Stimulated activated CD4-positive, alpha-beta T cell treated with anti-CD3 and anti-CD28 coated beads, Interleukin-4, amount 100 ng/mL, for 1 hour (primary cell): ENCODE measurements at regions not wholly inside any gene's neighbourhood (a gene's known extent, or its start where the extent isn't known, plus 50 kb on each side); places are given as distances from the start of the nearest gene placed in this dataset.
"Not testable (repeated sequence)": the region's sequence is repeated elsewhere in the genome, so short reads cannot be mapped to it uniquely, and the experiment has no call there.

Experiments used
- DNase-seq: peaks from one replicate; pipeline ENCODE4 v3.0.0-alpha.2; 2020

DNA sequence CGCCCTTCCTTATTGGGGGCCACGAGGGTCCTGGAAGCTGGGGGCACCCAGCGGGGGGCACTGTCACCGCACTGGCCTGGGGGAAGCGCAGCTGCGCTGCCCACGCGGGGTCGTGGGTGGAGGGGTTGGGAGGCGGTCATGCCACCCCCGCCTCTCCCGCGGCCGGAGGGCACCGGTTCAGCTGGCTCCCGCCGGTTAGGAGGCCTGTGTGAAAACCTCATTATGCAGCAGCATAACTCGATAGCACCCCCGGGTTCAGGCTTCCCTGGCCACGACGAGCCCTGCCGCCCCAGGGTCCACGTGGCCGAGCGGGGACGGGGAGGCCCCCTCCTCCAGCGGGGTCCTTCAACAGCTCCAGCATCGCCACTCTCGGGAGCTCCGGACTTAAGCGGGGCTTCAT, 91.2 kb upstream of the ERCC6L2 start:
- DNase-seq: no peak

- no peak for DNase-seq
Measured at GRCh38 chr9:95783426-95783975, 92.0 kb upstream of the ERCC6L2 start.

- DNase-seq: no peak
Measured at GRCh38 chr9:95780751-95781150, 94.7 kb upstream of the ERCC6L2 start.

DNA sequence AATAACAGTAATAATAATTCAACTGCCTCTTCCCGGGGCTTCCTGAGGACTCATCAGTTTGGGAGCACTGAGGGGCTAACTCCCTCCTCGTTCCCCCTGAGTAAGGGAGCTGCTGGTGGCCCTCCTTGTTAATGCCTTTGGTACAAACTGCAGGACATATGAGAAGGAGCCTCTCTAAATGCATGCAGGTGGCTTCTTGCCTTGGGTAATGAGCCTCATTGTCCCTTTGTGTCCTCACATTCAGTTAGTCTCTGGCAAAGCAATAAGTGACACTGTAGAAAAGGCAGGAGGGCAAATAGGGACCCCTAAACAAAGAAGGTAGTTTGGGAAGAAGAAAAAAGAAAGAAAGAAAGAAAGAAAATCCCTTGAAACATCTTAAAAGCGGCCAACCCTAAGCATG, 95.4 kb upstream of the ERCC6L2 start:
- no peak for DNase-seq

GRCh38 chr9:95779597-95779996, 95.9 kb upstream of the ERCC6L2 start:
- not testable (repeated sequence) for DNase-seq

DNA sequence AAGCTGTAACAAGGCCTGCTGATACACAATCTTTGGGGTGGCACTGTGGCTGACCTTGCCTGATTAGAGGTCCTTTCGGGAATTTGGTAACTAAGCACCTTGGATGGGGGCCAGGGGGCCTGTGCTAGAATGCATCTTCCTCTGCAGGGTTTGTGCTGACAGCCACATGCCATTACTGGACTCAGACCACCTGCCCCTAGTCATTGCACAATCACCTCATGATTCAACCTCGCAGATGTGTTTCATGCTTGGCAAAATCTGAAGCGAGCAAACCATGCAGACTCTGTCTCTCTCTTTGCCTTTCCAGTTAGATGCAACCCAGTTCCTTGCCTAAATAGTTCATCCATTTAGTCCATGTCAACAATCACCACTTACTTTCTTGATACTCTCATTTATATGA, 96.5 kb upstream of the ERCC6L2 start:
- no peak for DNase-seq

DNA sequence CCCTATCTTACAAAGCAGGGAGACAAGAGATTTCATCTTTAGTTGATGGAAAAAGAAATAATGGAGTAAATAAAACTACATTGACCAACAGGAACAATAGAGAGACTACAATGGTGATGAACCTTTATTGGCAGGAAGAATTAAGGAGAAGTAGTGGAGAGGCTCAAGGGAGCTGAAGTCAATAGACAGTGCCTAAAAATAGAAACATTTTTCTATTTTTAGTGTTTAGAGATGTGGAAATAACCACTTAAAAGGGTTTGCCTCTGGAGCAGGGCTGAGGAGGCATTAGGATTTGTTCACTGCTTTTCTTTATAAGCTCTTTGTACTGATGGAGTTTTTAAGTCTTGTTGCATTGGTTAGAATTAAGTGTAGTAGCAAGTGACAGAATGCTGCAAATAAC, 98.4 kb upstream of the ERCC6L2 start:
- DNase-seq: no peak

GRCh38 chr9:95776176-95776575, 99.3 kb upstream of the ERCC6L2 start:
- DNase-seq: no peak

DNA sequence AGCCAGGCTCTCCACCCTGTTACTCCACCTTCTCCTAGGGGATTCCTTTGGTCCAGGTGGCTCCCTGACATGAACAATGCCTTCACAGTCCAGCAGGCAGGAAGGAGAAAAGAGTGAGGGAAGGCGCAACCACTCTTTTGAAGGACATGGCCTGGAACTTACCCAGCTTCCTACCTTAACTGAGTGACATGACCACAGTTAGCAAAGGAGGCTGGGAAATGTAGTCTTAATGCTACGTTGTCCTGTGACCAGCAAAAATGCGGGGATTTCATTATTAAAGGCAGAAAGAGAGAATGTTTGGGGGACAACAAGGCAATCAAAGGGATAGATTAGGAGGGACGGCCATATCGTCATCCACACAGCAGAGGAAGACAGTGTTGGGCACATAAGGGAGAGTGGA, 100.3 kb upstream of the ERCC6L2 start:
- no peak for DNase-seq

- DNase-seq: no peak
Measured at GRCh38 chr9:95773053-95773418, 102.5 kb upstream of the ERCC6L2 start.

DNA sequence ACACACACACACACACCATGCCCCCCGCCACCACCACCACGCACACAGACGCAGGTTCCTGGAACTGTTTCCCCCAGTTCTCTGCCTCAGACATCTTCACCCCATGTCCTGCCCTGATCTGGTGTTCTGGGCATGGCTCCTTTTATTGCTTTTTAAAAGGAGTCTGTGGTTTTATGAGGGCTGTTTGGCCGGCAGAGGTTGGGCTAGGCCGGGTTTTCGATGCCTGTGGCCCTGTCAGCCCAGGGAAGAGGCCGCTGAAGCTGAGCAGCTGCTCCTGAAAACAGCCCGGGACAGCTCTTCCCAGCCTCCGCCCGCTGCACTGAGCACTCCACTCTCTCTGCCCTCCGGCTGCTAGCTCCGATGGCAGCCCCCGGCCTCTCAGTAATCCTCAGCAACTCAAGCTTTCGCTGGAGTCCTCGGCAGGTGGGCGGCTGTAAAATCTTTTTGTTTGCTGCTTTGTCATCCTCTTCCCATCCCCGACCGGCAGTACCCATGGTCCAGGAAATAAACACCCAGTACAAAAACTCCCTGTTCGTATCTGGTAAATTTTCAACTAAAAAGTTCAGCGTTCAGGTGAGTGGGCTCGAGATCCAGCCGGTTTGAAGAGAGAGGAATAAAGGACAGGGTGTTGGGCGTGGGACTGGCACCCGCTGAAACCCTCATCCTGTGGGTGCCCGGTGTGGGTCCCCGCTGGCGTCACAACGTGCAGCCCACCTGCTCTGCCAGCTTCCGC, 103.0 kb upstream of the ERCC6L2 start:
- no peak for DNase-seq

GRCh38 chr9:95771556-95772246, 103.8 kb upstream of the ERCC6L2 start:
- no peak for DNase-seq

DNA sequence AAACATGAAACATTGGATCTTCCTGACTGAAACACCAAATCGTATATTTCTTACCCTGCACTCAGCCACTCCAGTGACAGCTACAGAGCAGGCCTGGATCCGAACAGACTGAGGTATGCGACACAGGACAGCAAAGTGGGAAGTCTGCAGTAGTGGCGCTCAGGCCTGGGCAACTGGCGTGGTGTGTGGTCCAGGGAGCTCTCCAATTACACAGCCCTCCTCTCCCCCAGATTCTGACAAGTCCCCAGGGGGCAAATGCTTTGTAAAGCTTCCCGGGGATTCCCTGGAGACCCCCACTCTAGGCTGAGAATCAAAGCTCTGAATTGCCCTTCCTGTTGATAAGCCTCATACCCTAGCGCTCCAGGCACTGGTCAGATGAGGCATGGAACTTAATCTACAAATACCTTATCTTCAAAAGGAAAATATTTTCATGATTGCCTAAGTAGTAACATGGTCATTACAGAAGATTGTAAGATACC, 104.8 kb upstream of the ERCC6L2 start:
- DNase-seq: no peak

DNA sequence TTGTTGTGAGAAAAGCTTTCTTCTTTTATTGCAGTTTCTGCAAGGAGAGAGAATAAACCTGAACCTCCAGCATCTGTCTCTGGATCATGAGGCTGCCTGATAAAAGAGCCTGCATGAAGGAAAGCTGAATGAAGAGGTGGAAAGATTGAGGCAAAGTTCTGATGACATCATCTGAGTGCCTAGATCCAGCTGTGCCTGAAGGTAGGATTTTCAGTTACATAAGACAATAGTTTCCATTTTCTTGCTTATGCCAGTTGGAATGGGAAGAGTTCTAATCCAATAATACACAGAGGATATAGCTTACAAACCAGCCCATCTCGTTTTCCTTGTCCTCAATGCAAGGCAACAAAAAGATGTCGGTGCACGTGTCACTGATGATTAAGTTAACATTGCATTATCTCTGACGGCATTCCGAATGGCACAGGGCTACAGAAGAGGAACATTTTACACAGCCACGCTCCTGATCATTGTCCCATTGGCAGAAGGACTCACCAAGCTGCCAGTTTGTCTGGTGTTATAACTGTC, 105.5 kb upstream of the ERCC6L2 start:
- no peak for DNase-seq

DNA sequence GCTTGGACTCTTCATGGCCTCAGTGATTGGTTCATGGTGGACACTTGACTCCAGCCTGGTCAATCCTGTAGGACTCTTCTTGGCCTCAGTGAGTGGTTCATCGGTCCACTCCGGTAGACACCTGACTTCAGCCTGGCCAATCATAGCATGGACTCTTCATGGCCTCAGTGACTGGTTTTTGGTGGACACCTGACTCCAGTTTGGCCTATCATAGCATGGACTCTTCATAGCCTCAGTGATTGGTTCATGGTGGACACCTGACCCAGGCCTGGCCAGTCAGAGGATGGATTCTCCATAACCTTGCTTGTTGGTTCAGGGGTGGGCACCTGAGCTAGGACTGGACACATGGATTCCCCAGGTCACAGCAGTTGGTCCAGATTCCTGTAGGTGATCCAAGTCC, 106.0 kb upstream of the ERCC6L2 start:
- DNase-seq: no peak

- no peak for DNase-seq
Measured at GRCh38 chr9:95766906-95767305, 108.6 kb upstream of the ERCC6L2 start.

DNA sequence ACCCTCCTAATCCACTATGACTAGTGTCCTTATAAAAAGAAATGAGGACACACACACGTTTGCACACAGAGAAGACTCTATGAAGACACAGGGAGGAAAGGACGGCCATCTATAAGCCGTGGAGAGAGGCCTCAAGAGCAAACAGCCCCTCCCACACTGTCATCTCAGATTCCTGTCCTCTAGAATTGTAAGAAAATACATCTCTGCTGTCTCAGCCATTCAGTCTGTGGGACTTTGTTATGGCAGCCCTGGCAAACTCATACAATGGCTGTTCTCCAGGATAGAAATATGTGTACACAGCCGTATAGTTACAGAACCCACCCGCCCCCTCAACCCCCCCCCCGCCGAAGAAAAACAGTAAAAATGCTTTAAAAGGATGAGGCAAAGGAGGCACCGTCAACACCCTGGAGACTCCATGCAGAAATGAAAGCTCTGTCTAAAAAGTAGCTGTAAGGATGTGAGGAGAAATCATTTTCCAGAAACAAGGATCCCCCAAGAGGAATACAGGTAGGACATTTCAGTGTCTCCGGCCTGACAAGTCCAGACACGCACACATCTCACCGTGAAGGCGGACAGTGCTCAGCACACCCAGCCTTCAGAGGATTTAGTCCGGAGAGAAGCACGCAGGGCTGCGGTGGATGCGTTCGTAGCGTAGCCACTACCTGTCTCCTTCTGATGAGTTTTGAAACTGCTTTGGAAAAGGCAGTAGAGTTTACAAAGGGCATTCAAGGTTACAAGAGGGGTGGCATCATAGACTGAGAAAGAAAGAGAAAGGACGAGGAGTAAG, 110.8 kb upstream of the ERCC6L2 start:
- DNase-seq: no peak

- no peak for DNase-seq
Measured at GRCh38 chr9:95763983-95764382, 111.5 kb upstream of the ERCC6L2 start.

GRCh38 chr9:95763006-95763405, 112.5 kb upstream of the ERCC6L2 start:
- DNase-seq: no peak

- no peak for DNase-seq
Measured at GRCh38 chr9:95762322-95762721, 113.2 kb upstream of the ERCC6L2 start.

DNA sequence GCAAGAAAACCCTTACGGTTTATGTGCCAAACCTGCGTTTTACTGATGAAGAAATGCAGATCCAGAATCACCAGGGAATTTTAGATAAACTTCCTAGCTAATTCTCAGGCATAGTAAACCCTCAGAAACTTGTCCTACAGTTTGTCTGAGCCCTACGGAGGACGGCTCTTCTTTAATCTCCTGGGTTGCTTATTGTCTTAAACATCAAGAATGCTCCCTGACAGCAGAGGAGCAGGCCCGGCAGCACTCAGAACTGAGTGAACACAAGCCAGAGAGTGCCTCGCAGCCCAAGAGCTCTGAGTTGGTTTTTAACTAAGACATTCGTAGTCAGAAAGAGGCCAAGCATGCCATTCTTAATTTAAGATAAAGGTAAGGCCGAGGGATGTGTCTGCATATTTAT, 114.7 kb upstream of the ERCC6L2 start:
- no peak for DNase-seq

DNA sequence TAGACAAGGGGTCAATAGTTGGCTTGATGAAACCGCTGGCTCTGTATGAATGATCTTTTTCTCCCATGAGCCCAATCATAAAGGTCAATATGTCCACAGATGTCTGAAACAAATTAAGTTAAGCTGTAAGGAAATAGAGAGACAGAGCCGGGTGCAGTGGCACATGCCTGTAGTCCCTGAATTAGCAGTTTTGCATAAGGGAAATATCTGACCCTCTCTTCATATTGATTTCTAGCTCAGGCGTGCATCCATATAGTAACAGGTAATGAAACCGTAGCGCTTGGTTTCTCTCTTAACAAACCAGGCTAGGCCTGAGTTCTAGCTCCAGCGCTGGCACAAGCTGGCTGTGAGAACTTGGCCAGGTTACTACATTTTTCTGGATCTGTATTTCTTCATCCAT, 118.1 kb upstream of the ERCC6L2 start:
- no peak for DNase-seq

- DNase-seq: no peak
Measured at GRCh38 chr9:95756986-95757385, 118.5 kb upstream of the ERCC6L2 start.
